GM12873 (cell line): ENCODE measurements at regions not wholly inside any gene's neighbourhood (a gene's known extent, or its start where the extent isn't known, plus 50 kb on each side); places are given as distances from the start of the nearest gene placed in this dataset.

ENCODE experiments used
- TF ChIP-seq, protein P1 (sequence below): IDR thresholded peaks from 2 replicates; pipeline ENCODE4 v1.5.1; 2012; ENCODE audit warnings: low read depth, mild to moderate bottlenecking, moderate library complexity, low read length, control low read depth; ENCODE audit not compliant: insufficient read depth; ENCODE audit errors: missing control alignments

DNA sequence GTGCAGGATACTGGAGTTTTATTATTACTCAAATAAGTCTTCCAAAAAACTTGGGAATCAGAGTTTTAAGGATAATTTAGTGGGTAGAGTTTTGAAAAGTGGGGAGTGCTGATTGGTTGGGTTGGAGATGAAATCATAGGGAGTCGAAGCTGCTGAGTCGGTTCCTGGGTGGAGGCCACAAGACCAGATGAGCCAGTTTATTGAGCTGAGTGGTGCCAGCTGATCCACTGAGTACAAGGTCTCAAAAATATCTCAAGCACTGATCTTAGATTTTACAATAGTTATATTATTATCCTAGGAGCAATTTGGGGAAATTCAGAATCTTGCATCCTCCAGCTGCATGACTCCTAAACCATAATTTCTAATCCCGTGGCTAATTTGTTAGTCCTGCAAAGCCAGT lies 804.9 kb upstream of the SEMA6A start:
- TF ChIP-seq, protein P1, sequence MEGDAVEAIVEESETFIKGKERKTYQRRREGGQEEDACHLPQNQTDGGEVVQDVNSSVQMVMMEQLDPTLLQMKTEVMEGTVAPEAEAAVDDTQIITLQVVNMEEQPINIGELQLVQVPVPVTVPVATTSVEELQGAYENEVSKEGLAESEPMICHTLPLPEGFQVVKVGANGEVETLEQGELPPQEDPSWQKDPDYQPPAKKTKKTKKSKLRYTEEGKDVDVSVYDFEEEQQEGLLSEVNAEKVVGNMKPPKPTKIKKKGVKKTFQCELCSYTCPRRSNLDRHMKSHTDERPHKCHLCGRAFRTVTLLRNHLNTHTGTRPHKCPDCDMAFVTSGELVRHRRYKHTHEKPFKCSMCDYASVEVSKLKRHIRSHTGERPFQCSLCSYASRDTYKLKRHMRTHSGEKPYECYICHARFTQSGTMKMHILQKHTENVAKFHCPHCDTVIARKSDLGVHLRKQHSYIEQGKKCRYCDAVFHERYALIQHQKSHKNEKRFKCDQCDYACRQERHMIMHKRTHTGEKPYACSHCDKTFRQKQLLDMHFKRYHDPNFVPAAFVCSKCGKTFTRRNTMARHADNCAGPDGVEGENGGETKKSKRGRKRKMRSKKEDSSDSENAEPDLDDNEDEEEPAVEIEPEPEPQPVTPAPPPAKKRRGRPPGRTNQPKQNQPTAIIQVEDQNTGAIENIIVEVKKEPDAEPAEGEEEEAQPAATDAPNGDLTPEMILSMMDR, result no peak

DNA sequence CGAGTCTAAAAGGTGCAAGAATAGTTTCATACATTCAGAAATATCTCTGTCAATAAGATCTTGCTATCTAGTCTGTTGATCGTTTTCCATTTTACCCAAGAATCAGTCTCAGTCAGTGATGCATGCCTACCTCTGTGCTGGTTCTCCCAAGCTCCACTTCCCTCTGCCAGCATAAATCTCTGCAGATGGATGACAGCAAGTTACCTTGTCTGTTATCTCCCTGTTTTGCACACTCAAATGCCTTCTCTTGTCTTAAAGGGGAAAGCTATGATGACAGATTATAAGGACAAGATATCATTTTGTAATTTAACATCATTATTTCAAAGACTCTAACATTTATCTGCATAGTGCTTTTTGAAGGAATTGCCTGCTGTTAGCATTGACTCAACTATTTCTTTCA lies 802.1 kb upstream of the SEMA6A start:
- TF ChIP-seq, protein P1, result no peak

DNA sequence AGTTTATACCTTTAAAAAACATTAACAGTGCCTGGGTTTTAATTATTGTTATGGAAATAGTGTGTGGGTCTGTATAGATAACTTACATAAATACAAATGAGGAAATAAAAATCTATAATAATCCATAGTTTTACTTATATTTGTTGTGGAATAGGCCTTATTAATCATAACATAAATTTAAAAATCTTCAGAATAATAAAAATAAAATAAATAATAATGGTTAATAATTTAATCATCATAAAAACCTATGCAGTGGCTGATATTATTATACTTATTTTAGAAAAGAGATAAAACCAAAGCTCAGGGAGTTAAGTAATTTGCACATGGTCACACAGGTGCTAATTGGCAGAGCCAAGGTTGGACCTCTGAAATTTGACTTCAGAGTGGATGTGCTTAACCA lies 785.3 kb upstream of the SEMA6A start:
- TF ChIP-seq, protein P1, result no peak

DNA sequence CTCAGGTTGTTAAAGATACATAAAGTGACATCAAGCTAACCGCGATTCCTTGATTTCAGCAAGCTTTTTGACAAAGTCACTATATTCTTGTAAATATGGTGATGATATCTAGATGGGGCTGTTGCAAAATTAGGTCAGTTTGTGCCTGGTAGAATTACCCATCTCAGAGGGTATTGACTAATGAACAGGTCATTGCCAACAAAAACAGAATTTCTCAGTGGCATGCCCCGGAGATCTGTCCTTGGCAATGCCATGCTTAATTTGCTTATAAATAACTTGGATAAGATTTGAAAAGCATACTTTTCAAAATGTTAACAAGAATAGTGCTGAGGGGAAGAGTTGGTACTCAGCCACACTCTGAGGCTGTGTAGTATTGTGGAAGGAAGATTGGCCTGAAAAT lies 783.3 kb upstream of the SEMA6A start:
- TF ChIP-seq, protein P1, result no peak

DNA sequence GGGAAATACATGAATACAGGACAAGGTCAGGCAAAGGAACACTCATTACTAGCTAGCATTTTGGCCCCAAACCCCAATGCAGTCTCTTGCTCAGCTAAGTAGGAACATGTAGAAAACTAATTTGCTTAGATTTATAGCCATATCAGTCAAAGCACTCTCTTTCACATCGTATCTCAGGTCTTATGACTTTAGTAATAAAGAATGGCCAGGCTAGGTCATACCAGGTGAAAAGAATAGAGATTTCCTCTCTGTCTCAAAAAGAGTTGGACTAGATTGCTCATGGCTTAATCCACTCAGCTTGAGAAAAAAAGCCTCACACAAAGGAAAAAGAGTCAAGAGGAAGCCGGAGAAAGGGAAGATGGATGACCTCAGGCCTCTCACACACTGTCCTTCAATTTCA lies 772.7 kb upstream of the SEMA6A start:
- TF ChIP-seq, protein P1, result no peak

DNA sequence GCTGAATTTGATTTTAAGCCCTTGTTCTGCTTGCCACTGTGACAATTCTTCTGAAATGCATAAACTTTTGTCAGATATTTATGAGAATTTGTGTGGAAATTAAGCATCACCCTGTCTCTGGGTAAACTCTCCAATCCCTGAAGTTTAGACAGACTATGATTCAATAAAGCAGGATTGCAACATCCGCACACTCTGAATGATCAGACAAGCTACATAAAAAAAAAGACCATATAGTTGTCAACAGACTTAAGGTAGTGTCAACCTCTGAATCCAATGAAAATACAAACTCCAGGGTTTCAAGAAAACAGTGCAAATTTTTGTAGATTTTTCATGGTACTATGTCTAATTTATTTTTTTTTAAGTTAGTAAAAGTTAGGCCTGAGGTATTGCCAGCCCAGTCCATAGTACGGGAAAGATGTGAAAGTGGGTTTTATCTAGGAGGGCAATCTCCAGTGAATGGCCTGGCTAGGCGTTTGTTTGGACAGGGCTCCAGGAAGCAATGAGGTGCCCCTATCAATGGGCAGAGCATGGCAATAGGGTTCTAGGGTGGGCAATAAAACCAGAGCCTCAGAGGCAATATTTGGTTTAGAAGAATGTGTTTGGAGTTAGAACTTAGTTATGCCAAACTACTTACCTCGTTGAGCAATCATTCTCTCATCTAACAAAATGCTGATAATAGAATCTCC lies 762.6 kb upstream of the SEMA6A start:
- TF ChIP-seq, protein P1, result no peak

DNA sequence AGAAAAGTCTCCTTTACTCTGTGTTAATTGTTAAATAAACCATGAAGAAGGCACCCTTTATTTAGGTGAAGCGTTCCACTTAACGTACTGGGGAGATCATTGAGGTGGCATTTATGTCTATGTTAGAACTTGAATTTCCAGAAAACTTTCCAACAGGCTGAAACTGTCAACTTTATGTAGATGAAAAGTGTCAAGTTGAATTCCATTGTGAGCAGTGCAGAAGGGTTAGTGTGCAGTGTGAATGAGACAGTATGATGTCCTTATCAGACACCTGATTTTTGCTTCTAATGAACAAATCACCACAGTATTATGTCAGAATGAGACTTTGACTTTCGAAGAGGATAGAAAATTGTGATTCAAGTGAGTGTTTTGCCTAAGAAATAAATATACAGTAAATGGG lies 761.6 kb upstream of the SEMA6A start:
- TF ChIP-seq, protein P1, result no peak
